Transverse colon (tissue), 4 donors: ENCODE measurements at regions not wholly inside any gene's neighbourhood (a gene's known extent, or its start where the extent isn't known, plus 50 kb on each side); places are given as distances from the start of the nearest gene placed in this dataset.

Experiments used
- DNase-seq: peaks from one replicate; pipeline ENCODE4 v3.0.0-alpha.2; 2019
- H3K27ac ChIP-seq, 4 donors: fragments of 200-600 bp; sonication (generic); 2 replicates each; pipeline ENCODE4 v1.5.1; 2016 to 2018; ENCODE audit warnings: inconsistent platforms in 4 of 4
- H3K27me3 ChIP-seq: fragments of 200-600 bp; sonication (generic); 2 replicates; pipeline ENCODE4 v1.5.1; 2017; ENCODE audit warnings: inconsistent platforms
- H3K36me3 ChIP-seq, 4 donors: fragments of 200-600 bp; sonication (generic); 2 replicates each; pipeline ENCODE4 v1.5.1; 2017 to 2019; ENCODE audit warnings: inconsistent platforms in 4 of 4
- H3K4me1 ChIP-seq, 4 donors: fragments of 200-600 bp; sonication (generic); 2 replicates each; pipeline ENCODE4 v1.5.1; 2017 to 2020; ENCODE audit warnings: inconsistent platforms in 4 of 4
- H3K4me3 ChIP-seq, 4 donors: fragments of 200-600 bp; sonication (generic); 1 replicate in 1 of 4; 2 replicates in 3 of 4; pipeline versions ENCODE4 v1.5.1 to v1.6.1; 2017 to 2019; ENCODE audit warnings: inconsistent platforms in 4 of 4
- H3K9me3 ChIP-seq, 2 donors: fragments of 200-600 bp; sonication (generic); 2 replicates each; pipeline ENCODE4 v1.5.1; 2017 to 2019; ENCODE audit warnings: inconsistent platforms in 2 of 2
- EP300 ChIP-seq: sonication (generic); formaldehyde crosslinking; IDR thresholded peaks from one replicate; pipeline ENCODE4 v1.6.1; 2017; ENCODE audit warnings: antibody characterized with exemption, low read depth
- POLR2A ChIP-seq: fragments of 450-650 bp; IDR thresholded peaks from one replicate; pipeline ENCODE4 v1.6.1; 2016; ENCODE audit warnings: antibody characterized with exemption, mild to moderate bottlenecking, moderate library complexity
- POLR2AphosphoS5 ChIP-seq, 3 donors: sonication (generic); formaldehyde crosslinking; IDR thresholded peaks; one replicate each; pipeline ENCODE4 v1.6.1; 2016; ENCODE audit warnings: antibody characterized with exemption in 3 of 3
- WGBS, 2 donors: methylation state at CpG; one replicate each; pipeline ENCODE4 v1.1.5; 2018; ENCODE audit warnings: low coverage in 1 of 2; 5-methylcytosine and 5-hydroxymethylcytosine counted together
- in situ Hi-C, 4 donors: fragments of 200-750 bp; cut with MboI; loops; one replicate each; pipeline versions ENCODE4 v1.15.0 to v1.15.1; 2017; ENCODE audit warnings: low sequenced_read_pairs in 3 of 4, low pct_ligation_motif_present in 1 of 4, low pct_unique_long_range_greater_than_20kb in 1 of 4
- intact Hi-C: fragments of 100-400 bp; cut with DNase I; formaldehyde crosslinking; loops from one replicate; pipeline ENCODE4 v1.15.1; 2023; ENCODE audit warnings: low total_unique reads
- TF ChIP-seq, protein P1 (sequence below), 5 experiments: fragments of 200-600 bp in 3 of 5; fragments of 450-650 bp in 2 of 5; sonication (generic) in 3 of 5; IDR thresholded peaks; 1 replicate in 2 of 5; 2 replicates in 3 of 5; pipeline ENCODE4 v1.5.1; 2016 to 2017; ENCODE audit warnings: antibody characterized with exemption in 5 of 5, inconsistent platforms in 3 of 5, mild to moderate bottlenecking in 2 of 5, moderate library complexity in 1 of 5

DNA sequence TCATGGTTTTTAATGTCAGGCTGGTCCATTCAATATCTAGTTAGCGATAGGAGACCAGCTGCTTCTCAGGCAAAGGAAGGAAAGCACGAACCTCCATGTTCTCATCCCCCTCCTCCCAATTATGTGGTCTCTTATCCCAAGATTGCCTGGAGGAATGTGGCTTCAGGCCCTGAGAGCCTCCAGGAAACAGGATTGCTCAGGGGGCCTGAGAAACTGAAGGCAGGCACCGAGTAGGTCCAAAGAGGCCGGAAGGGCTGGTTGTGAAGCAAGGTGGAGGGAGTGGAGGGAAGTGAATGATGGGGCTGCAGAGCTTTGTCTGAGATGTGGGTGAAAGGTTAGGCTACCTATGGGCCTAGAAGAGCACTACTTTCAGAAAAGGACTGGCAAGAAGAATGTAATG lies 188.2 kb upstream of the DDHD1 start:
- no peak for DNase-seq
- intact Hi-C loops, result no loop called here
- H3K9me3 ChIP-seq, result no peaks in the 10 kb centered on the region
- 90% methylated on average over 4 of the region's 4 CpGs; no CpG with 5 or more reads in 1 of the 2 donors for WGBS, 2 donors
- H3K36me3 ChIP-seq, result no peaks in the 10 kb centered on the region
- no peaks in the 10 kb centered on the region for H3K4me1 ChIP-seq
- no peak overlapping the region for H3K4me3 ChIP-seq
- in situ Hi-C loops, result no loop called here
- H3K27me3 ChIP-seq, result no peaks in the 10 kb centered on the region
- no peak for TF ChIP-seq POLR2A
- TF ChIP-seq EP300, result no peak
- TF ChIP-seq POLR2AphosphoS5 (IDR thresholded peaks at IDR 0.05), result no peak
- TF ChIP-seq, protein P1, sequence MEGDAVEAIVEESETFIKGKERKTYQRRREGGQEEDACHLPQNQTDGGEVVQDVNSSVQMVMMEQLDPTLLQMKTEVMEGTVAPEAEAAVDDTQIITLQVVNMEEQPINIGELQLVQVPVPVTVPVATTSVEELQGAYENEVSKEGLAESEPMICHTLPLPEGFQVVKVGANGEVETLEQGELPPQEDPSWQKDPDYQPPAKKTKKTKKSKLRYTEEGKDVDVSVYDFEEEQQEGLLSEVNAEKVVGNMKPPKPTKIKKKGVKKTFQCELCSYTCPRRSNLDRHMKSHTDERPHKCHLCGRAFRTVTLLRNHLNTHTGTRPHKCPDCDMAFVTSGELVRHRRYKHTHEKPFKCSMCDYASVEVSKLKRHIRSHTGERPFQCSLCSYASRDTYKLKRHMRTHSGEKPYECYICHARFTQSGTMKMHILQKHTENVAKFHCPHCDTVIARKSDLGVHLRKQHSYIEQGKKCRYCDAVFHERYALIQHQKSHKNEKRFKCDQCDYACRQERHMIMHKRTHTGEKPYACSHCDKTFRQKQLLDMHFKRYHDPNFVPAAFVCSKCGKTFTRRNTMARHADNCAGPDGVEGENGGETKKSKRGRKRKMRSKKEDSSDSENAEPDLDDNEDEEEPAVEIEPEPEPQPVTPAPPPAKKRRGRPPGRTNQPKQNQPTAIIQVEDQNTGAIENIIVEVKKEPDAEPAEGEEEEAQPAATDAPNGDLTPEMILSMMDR (IDR thresholded peaks at IDR 0.05), result no peak
- no peak overlapping the region for H3K27ac ChIP-seq

DNA sequence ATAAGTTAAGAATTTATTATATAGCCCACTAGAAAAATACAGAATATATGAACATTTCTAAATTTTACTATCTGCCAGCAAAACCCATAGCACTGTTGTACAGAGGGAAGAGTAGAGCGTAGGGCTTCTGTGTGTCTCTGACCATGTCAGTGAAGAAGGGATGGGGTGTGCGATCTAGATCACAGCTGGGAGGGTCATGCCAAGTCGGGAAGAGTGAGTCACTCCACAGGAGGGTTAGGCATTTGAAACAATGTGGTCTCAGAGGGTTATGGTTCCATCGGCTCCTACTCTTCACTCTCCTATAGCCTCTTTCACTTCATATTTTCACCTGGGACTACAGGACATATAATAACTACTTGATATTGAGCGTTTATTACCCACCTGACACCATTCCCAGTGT lies 185.1 kb upstream of the DDHD1 start:
- no peaks in the 10 kb centered on the region for H3K36me3 ChIP-seq
- no peak for TF ChIP-seq EP300
- TF ChIP-seq, protein P1 (IDR thresholded peaks at IDR 0.05), result no peak
- WGBS, 2 donors, result 58 to 82% methylated on average over 2 to 5 of the region's 5 CpGs
- no peaks in the 10 kb centered on the region for H3K9me3 ChIP-seq
- H3K27ac ChIP-seq, result no peak overlapping the region
- intact Hi-C loops, result loop anchor here (5.0 kb wide), 1 partner anchor 949 kb away; no protein-coding TSS in a partner anchor
- H3K27me3 ChIP-seq, result no peaks in the 10 kb centered on the region
- in situ Hi-C loops, result no loop called here
- no peak for DNase-seq
- no peak overlapping the region for H3K4me3 ChIP-seq
- H3K4me1 ChIP-seq, result no peaks in the 10 kb centered on the region

DNA sequence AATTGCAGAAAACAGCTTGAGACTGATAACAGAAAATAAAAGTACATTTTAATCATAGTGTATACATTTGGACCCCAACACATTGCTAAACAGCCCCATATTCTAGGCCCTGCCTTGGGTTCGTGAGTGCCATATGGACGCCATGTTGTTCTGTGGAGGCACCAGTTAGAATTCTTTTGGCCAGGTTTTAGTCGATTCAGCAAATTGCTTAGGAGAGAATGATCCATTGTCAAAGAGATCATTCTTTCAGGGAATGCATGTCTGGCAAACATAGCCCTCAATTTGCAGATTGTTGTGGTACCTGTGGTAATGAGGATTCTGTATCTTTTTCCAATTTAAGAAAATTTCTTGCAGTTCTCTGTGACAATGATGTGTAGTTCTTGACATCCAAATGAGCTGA lies 183.6 kb upstream of the DDHD1 start:
- no peaks in the 10 kb centered on the region for H3K36me3 ChIP-seq
- 92 to 95% methylated on average over 3 of the region's 3 CpGs for WGBS, 2 donors
- no peaks in the 10 kb centered on the region for H3K4me1 ChIP-seq
- intact Hi-C loops, result loop anchor here (5.0 kb wide), 1 partner anchor 951 kb away; no protein-coding TSS in a partner anchor
- no peak overlapping the region for H3K4me3 ChIP-seq
- H3K27ac ChIP-seq, result no peak overlapping the region
- H3K27me3 ChIP-seq, result no peaks in the 10 kb centered on the region
- no peaks in the 10 kb centered on the region for H3K9me3 ChIP-seq
- DNase-seq, result no peak
- TF ChIP-seq, protein P1 (IDR thresholded peaks at IDR 0.05), result no peak
- TF ChIP-seq POLR2AphosphoS5 (IDR thresholded peaks at IDR 0.05) (no peak), EP300 (no peak), POLR2A (no peak)
- in situ Hi-C loops, result no loop called here

DNA sequence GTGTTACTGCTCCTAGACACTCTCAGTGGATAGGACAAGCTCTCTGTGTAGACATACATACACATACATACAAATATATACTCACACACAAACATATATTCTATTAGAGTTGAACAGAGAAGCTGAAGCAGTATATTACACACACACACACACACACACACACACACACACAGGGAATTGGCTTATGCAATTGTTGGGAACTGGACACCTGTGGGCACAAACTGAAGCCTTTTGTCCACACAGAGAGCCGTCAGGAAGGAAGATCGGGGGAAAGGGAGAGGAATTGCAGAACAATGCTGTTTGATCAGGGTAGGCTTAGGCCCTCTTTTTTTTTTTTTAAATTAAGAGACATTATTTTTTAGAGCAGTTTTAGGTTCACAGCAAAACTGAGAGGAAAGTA lies 180.7 kb upstream of the DDHD1 start:
- 80% methylated on average over 2 of the region's 2 CpGs; no CpG with 5 or more reads in 1 of the 2 donors for WGBS, 2 donors
- H3K27ac ChIP-seq, result no peak overlapping the region
- H3K9me3 ChIP-seq, result no peaks in the 10 kb centered on the region
- H3K27me3 ChIP-seq, result no peaks in the 10 kb centered on the region
- no peaks in the 10 kb centered on the region for H3K36me3 ChIP-seq
- no peak overlapping the region for H3K4me3 ChIP-seq
- no peak for DNase-seq
- H3K4me1 ChIP-seq, result no peaks in the 10 kb centered on the region
- TF ChIP-seq POLR2AphosphoS5 (IDR thresholded peaks at IDR 0.05) (no peak), POLR2A (no peak), EP300 (no peak)
- TF ChIP-seq, protein P1 (IDR thresholded peaks at IDR 0.05), result no peak
- in situ Hi-C loops, result no loop called here
- intact Hi-C loops, result no loop called here
